Left lung (tissue), 4 donors: ENCODE measurements at regions not wholly inside any gene's neighbourhood (a gene's known extent, or its start where the extent isn't known, plus 50 kb on each side); places are given as distances from the start of the nearest gene placed in this dataset.
"Not testable (repeated sequence)": the region's sequence is repeated elsewhere in the genome, so short reads cannot be mapped to it uniquely, and the experiment has no call there.

Source experiments
- ATAC-seq: fragments of 200-7000 bp; cut with Tn5 transposase; one replicate; pipeline ENCODE4 v1.9.1; 2020; ENCODE audit warnings: moderate library complexity
- DNase-seq, 4 donors: peaks; one replicate each; pipeline ENCODE4 v3.0.0-alpha.2; 2013 to 2020
- H3K27ac ChIP-seq, 2 donors: fragments of 200-600 bp; sonication (generic) in 1 of 2; one replicate each; pipeline versions ENCODE4 v1.5.0 to v1.8.0; 2020 to 2021
- H3K27me3 ChIP-seq, 2 donors: fragments of 200-600 bp; sonication (generic) in 1 of 2; one replicate each; pipeline versions ENCODE4 v1.5.0 to v1.8.0; 2020 to 2021
- H3K36me3 ChIP-seq, 2 donors: fragments of 200-600 bp; sonication (generic) in 1 of 2; one replicate each; pipeline versions ENCODE4 v1.5.0 to v1.8.0; 2020 to 2021
- H3K4me1 ChIP-seq, 2 donors: fragments of 200-600 bp; one replicate each; pipeline ENCODE4 v1.8.0; 2021
- H3K4me3 ChIP-seq, 2 donors: fragments of 200-600 bp; sonication (generic) in 1 of 2; one replicate each; pipeline versions ENCODE4 v1.5.0 to v1.8.0; 2020 to 2021; ENCODE audit warnings: mild to moderate bottlenecking in 1 of 2
- H3K9me3 ChIP-seq, 2 donors: fragments of 200-600 bp; sonication (generic) in 1 of 2; one replicate each; pipeline versions ENCODE4 v1.5.0 to v1.8.0; 2020 to 2021
- intact Hi-C, 2 donors: fragments of 100-400 bp; cut with DNase I; formaldehyde crosslinking; loops; one replicate each; pipeline versions ENCODE4 v1.11.2 to v1.14.2; 2022
- TF ChIP-seq, protein P1 (sequence below), 2 donors: fragments of 200-600 bp; sonication (generic) in 1 of 2; IDR thresholded peaks; one replicate each; pipeline versions ENCODE4 v1.5.0 to v1.8.0; 2021; ENCODE audit warnings: antibody characterized with exemption in 2 of 2
- donor health status: DM: no; HTN: yes; CAD: no.
- donor health status: DM: no; HTN: no; CAD: no.

GRCh38 chr13:103469771-103470170, 403.6 kb upstream of the SLC10A2 start:
- intact Hi-C loops = no loop called here
- Histone ChIP-seq H3K9me3 (no peaks in the 10 kb centered on the region), H3K27me3 (no peaks in the 10 kb centered on the region)

GRCh38 chr13:103466761-103467160, 400.5 kb upstream of the SLC10A2 start:
- no peaks in the 10 kb centered on the region for H3K9me3 ChIP-seq
- H3K36me3 ChIP-seq = no peaks in the 10 kb centered on the region
- H3K4me3 ChIP-seq = no peak overlapping the region
- ATAC-seq = no peak
- TF ChIP-seq, protein P1, sequence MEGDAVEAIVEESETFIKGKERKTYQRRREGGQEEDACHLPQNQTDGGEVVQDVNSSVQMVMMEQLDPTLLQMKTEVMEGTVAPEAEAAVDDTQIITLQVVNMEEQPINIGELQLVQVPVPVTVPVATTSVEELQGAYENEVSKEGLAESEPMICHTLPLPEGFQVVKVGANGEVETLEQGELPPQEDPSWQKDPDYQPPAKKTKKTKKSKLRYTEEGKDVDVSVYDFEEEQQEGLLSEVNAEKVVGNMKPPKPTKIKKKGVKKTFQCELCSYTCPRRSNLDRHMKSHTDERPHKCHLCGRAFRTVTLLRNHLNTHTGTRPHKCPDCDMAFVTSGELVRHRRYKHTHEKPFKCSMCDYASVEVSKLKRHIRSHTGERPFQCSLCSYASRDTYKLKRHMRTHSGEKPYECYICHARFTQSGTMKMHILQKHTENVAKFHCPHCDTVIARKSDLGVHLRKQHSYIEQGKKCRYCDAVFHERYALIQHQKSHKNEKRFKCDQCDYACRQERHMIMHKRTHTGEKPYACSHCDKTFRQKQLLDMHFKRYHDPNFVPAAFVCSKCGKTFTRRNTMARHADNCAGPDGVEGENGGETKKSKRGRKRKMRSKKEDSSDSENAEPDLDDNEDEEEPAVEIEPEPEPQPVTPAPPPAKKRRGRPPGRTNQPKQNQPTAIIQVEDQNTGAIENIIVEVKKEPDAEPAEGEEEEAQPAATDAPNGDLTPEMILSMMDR (IDR thresholded peaks at IDR 0.05) = no peak
- no peaks in the 10 kb centered on the region for H3K4me1 ChIP-seq
- intact Hi-C loops = no loop called here
- DNase-seq = no peak
- no peak overlapping the region for H3K27ac ChIP-seq
- no peaks in the 10 kb centered on the region for H3K27me3 ChIP-seq

More at GRCh38 chr13:103469771-103470170, 403.6 kb upstream of the SLC10A2 start:
- Histone ChIP-seq H3K36me3 (no peaks in the 10 kb centered on the region), H3K4me1 (no peaks in the 10 kb centered on the region), H3K4me3 (no peak overlapping the region), H3K27ac (no peak overlapping the region)
- DNase-seq (no peak), ATAC-seq (no peak)
- TF ChIP-seq, protein P1 (IDR thresholded peaks at IDR 0.05) = no peak

DNA sequence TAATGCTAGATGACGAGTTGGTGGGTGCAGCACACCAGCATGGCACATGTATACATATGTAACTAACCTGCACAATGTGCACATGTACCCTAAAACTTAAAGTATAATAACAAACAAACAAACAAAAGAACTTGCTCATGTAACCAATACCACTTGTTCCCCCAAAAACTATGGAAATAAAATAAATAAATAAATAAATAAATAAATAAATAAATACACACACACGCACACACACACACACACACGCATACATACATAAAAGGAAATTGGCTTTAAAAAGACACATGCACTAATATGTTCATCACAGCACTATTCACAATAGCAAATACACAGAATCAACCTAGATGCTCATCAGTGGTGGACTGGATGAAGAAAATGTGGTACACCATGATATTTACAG, 394.0 kb upstream of the SLC10A2 start:
- ATAC-seq, H3K4me3 ChIP-seq, H3K36me3 ChIP-seq, intact Hi-C loops, H3K27me3 ChIP-seq, H3K9me3 ChIP-seq, H3K4me1 ChIP-seq, DNase-seq, H3K27ac ChIP-seq: not testable (repeated sequence)

- H3K4me1 ChIP-seq, intact Hi-C loops, H3K27ac ChIP-seq, H3K36me3 ChIP-seq, H3K9me3 ChIP-seq, ATAC-seq, H3K27me3 ChIP-seq, H3K4me3 ChIP-seq: not testable (repeated sequence)
- DNase-seq = peak in 1 of 4 donors; percentile 61
Measured at GRCh38 chr13:103457050-103457449, 390.8 kb upstream of the SLC10A2 start.

GRCh38 chr13:103451656-103452055, 385.4 kb upstream of the SLC10A2 start:
- Histone ChIP-seq H3K4me3 (no peak overlapping the region), H3K27ac (no peak overlapping the region), H3K9me3 (no peaks in the 10 kb centered on the region), H3K4me1 (no peaks in the 10 kb centered on the region), H3K36me3 (no peaks in the 10 kb centered on the region), H3K27me3 (no peaks in the 10 kb centered on the region)
- DNase-seq (no peak), ATAC-seq (no peak)
- intact Hi-C loops = no loop called here
- TF ChIP-seq, protein P1 (IDR thresholded peaks at IDR 0.05) = no peak

DNA sequence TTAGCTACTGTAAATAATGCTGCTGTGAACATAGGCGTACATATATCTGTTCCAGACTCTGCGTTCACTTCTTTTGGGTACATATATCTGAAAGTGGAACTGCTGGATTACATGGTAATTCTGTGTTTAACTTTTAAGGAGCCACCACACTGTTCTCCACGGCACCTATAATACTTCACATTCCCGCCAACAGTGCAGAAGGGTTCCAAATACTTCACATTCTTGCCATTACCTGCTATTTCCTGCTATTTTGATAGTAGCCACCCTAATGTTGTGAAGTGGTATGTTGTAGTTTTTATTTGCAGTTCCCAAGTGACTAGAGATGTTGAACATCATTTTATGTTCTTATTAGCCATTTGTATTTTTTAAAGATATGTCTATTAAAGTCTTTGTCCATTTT, 377.4 kb upstream of the SLC10A2 start:
- H3K4me1 ChIP-seq = no peaks in the 10 kb centered on the region
- DNase-seq = no peak
- no peaks in the 10 kb centered on the region for H3K27me3 ChIP-seq
- peaks cover 0 to 2% of the 10 kb centered on the region in 2 donors for H3K9me3 ChIP-seq
- TF ChIP-seq, protein P1 (IDR thresholded peaks at IDR 0.05) = no peak
- H3K4me3 ChIP-seq = no peak overlapping the region
- H3K27ac ChIP-seq = no peak overlapping the region
- no peak for ATAC-seq
- intact Hi-C loops = no loop called here
- H3K36me3 ChIP-seq = no peaks in the 10 kb centered on the region
